Activated CD4-positive, alpha-beta memory T cell treated with anti-CD3 and anti-CD28 coated beads for 36 hours (primary cell): ENCODE measurements at regions not wholly inside any gene's neighbourhood (a gene's known extent, or its start where the extent isn't known, plus 50 kb on each side); places are given as distances from the start of the nearest gene placed in this dataset.

Experiments
- CTCF ChIA-PET: fragments of 350-600 bp; sonication (Branson Sonifier 250); formaldehyde crosslinking; loops from one replicate; lab custom pipeline; 2021; ENCODE audit warnings: antibody characterized with exemption, inconsistent platforms; lab: Charles Lee
- POLR2A ChIA-PET: fragments of 350-600 bp; sonication (Branson Sonifier 250); formaldehyde crosslinking; loops from one replicate; lab custom pipeline; 2021; ENCODE audit warnings: antibody characterized with exemption; lab: Charles Lee
- DNase-seq: peaks from one replicate; pipeline ENCODE4 v3.0.0-alpha.2; 2020
- H3K27ac Mint-ChIP-seq: one replicate; pipeline ENCODE4 v1.8.0; 2021; ENCODE audit warnings: mixed read lengths
- H3K27me3 Mint-ChIP-seq: one replicate; pipeline ENCODE4 v1.8.0; 2021; ENCODE audit warnings: mixed read lengths
- H3K36me3 Mint-ChIP-seq: one replicate; pipeline ENCODE4 v1.8.0; 2021; ENCODE audit warnings: mixed read lengths
- H3K4me1 Mint-ChIP-seq: one replicate; pipeline ENCODE4 v1.8.0; 2021; ENCODE audit warnings: low read depth, mixed read lengths
- H3K4me3 Mint-ChIP-seq: one replicate; pipeline ENCODE4 v1.8.0; 2021; ENCODE audit warnings: mild to moderate bottlenecking, mixed read lengths
- H3K9me3 Mint-ChIP-seq: one replicate; pipeline ENCODE4 v1.8.0; 2021; ENCODE audit warnings: mixed read lengths
- intact Hi-C: fragments of 100-400 bp; cut with micrococcal nuclease; formaldehyde crosslinking; loops from one replicate; pipeline ENCODE4 v1.15.1; 2023

GRCh38 chr2:153005071-153005730, 286.8 kb downstream of the ARL6IP6 start:
- no peaks in the 10 kb centered on the region for H3K4me1 Mint-ChIP-seq
- H3K27ac Mint-ChIP-seq, result no peak overlapping the region
- POLR2A ChIA-PET, result no interaction called here
- H3K9me3 Mint-ChIP-seq, result peaks cover 2% of the 10 kb centered on the region
- CTCF ChIA-PET, result no interaction called here
- no peak overlapping the region for H3K4me3 Mint-ChIP-seq
- intact Hi-C loops, result no loop called here
- no peak for DNase-seq
- H3K27me3 Mint-ChIP-seq, result no peaks in the 10 kb centered on the region
- no peaks in the 10 kb centered on the region for H3K36me3 Mint-ChIP-seq

- no peak overlapping the region for H3K27ac Mint-ChIP-seq
- no peak overlapping the region for H3K4me3 Mint-ChIP-seq
- no peaks in the 10 kb centered on the region for H3K36me3 Mint-ChIP-seq
- no peak for DNase-seq
- ChIA-PET POLR2A (no interaction called here), CTCF (no interaction called here)
- H3K27me3 Mint-ChIP-seq, result no peaks in the 10 kb centered on the region
- peaks cover 4% of the 10 kb centered on the region for H3K9me3 Mint-ChIP-seq
- H3K4me1 Mint-ChIP-seq, result no peaks in the 10 kb centered on the region
- intact Hi-C loops, result no loop called here
Measured at GRCh38 chr2:153004627-153005026, 286.2 kb downstream of the ARL6IP6 start.

GRCh38 chr2:152974146-152974545, 255.7 kb downstream of the ARL6IP6 start:
- Mint-ChIP-seq H3K27ac (no peak overlapping the region), H3K9me3 (peaks cover 14% of the 10 kb centered on the region), H3K36me3 (no peaks in the 10 kb centered on the region), H3K27me3 (no peaks in the 10 kb centered on the region), H3K4me1 (no peaks in the 10 kb centered on the region), H3K4me3 (no peak overlapping the region)
- DNase-seq, result no peak
- ChIA-PET POLR2A (no interaction called here), CTCF (no interaction called here)
- intact Hi-C loops, result no loop called here

GRCh38 chr2:152971685-152972084, 253.3 kb downstream of the ARL6IP6 start:
- Mint-ChIP-seq H3K27me3 (no peaks in the 10 kb centered on the region), H3K27ac (no peak overlapping the region)
- CTCF ChIA-PET, result no interaction called here

GRCh38 chr2:152962446-152962845, 244.0 kb downstream of the ARL6IP6 start:
- H3K36me3 Mint-ChIP-seq, result no peaks in the 10 kb centered on the region
- intact Hi-C loops, result no loop called here
- H3K4me3 Mint-ChIP-seq, result no peak overlapping the region
- H3K4me1 Mint-ChIP-seq, result no peaks in the 10 kb centered on the region
- DNase-seq, result no peak
- ChIA-PET POLR2A (no interaction called here), CTCF (no interaction called here)
- H3K27ac Mint-ChIP-seq, result no peak overlapping the region
- no peaks in the 10 kb centered on the region for H3K27me3 Mint-ChIP-seq
- no peaks in the 10 kb centered on the region for H3K9me3 Mint-ChIP-seq

More at GRCh38 chr2:152971685-152972084, 253.3 kb downstream of the ARL6IP6 start:
- POLR2A ChIA-PET, result no interaction called here
- H3K4me3 Mint-ChIP-seq, result no peak overlapping the region
- DNase-seq, result no peak
- H3K4me1 Mint-ChIP-seq, result no peaks in the 10 kb centered on the region
- H3K36me3 Mint-ChIP-seq, result no peaks in the 10 kb centered on the region
- peaks cover 14% of the 10 kb centered on the region for H3K9me3 Mint-ChIP-seq
- intact Hi-C loops, result no loop called here

GRCh38 chr2:152961351-152961750, 242.9 kb downstream of the ARL6IP6 start:
- Mint-ChIP-seq H3K27me3 (no peaks in the 10 kb centered on the region), H3K27ac (no peak overlapping the region), H3K36me3 (no peaks in the 10 kb centered on the region), H3K9me3 (no peaks in the 10 kb centered on the region), H3K4me3 (no peak overlapping the region), H3K4me1 (no peaks in the 10 kb centered on the region)
- ChIA-PET CTCF (no interaction called here), POLR2A (no interaction called here)
- DNase-seq, result no peak
- intact Hi-C loops, result no loop called here

- ChIA-PET POLR2A (no interaction called here), CTCF (no interaction called here)
- Mint-ChIP-seq H3K27ac (no peak overlapping the region), H3K4me3 (no peak overlapping the region), H3K4me1 (no peaks in the 10 kb centered on the region), H3K27me3 (no peaks in the 10 kb centered on the region), H3K36me3 (no peaks in the 10 kb centered on the region), H3K9me3 (no peaks in the 10 kb centered on the region)
- intact Hi-C loops, result no loop called here
- no peak for DNase-seq
Measured at GRCh38 chr2:152950126-152950525, 231.7 kb downstream of the ARL6IP6 start.

- no peaks in the 10 kb centered on the region for H3K36me3 Mint-ChIP-seq
- H3K9me3 Mint-ChIP-seq, result no peaks in the 10 kb centered on the region
- peaks cover 3% of the 10 kb centered on the region for H3K27me3 Mint-ChIP-seq
- no peak overlapping the region for H3K27ac Mint-ChIP-seq
- ChIA-PET POLR2A (no interaction called here), CTCF (interaction anchor here (1.2 kb wide), 1 partner anchor 18 kb away, joined by 4 read pairs; no protein-coding TSS in a partner anchor)
- intact Hi-C loops, result no loop called here
- DNase-seq, result no peak
- H3K4me1 Mint-ChIP-seq, result no peaks in the 10 kb centered on the region
- no peak overlapping the region for H3K4me3 Mint-ChIP-seq
Measured at GRCh38 chr2:152944099-152944498, 225.7 kb downstream of the ARL6IP6 start.

GRCh38 chr2:152942940-152943440, 224.6 kb downstream of the ARL6IP6 start:
- Mint-ChIP-seq H3K4me3 (no peak overlapping the region), H3K9me3 (peaks cover 5% of the 10 kb centered on the region), H3K27me3 (peaks cover 3% of the 10 kb centered on the region), H3K36me3 (no peaks in the 10 kb centered on the region), H3K4me1 (no peaks in the 10 kb centered on the region), H3K27ac (no peak overlapping the region)
- no peak for DNase-seq
- ChIA-PET POLR2A (no interaction called here), CTCF (interaction anchor here (0.6 kb wide), 1 partner anchor 17 kb away, joined by 3 read pairs; no protein-coding TSS in a partner anchor)
- intact Hi-C loops, result no loop called here

- intact Hi-C loops, result no loop called here
- no peaks in the 10 kb centered on the region for H3K36me3 Mint-ChIP-seq
- no peak overlapping the region for H3K4me3 Mint-ChIP-seq
- no peaks in the 10 kb centered on the region for H3K4me1 Mint-ChIP-seq
- peaks cover 2% of the 10 kb centered on the region for H3K27me3 Mint-ChIP-seq
- CTCF ChIA-PET, result no interaction called here
- DNase-seq, result no peak
- H3K9me3 Mint-ChIP-seq, result no peaks in the 10 kb centered on the region
- POLR2A ChIA-PET, result no interaction called here
- no peak overlapping the region for H3K27ac Mint-ChIP-seq
Measured at GRCh38 chr2:152930501-152930900, 212.1 kb downstream of the ARL6IP6 start.

- intact Hi-C loops, result loop anchor here (10.0 kb wide), 1 partner anchor 185 kb away; no protein-coding TSS in a partner anchor
- H3K9me3 Mint-ChIP-seq, result no peaks in the 10 kb centered on the region
- H3K27me3 Mint-ChIP-seq, result peaks cover 2% of the 10 kb centered on the region
- H3K4me3 Mint-ChIP-seq, result no peak overlapping the region
- ChIA-PET CTCF (no interaction called here), POLR2A (no interaction called here)
- no peak for DNase-seq
- H3K27ac Mint-ChIP-seq, result no peak overlapping the region
- no peaks in the 10 kb centered on the region for H3K36me3 Mint-ChIP-seq
- no peaks in the 10 kb centered on the region for H3K4me1 Mint-ChIP-seq
Measured at GRCh38 chr2:152929628-152930027, 211.2 kb downstream of the ARL6IP6 start.

- no peaks in the 10 kb centered on the region for H3K36me3 Mint-ChIP-seq
Measured at GRCh38 chr2:152925547-152926448, 207.4 kb downstream of the ARL6IP6 start.

More at GRCh38 chr2:152925547-152926448, 207.4 kb downstream of the ARL6IP6 start:
- intact Hi-C loops, result loop anchor here (1.0 to 10.0 kb wide), 3 partner anchors 181 to 594 kb away; partner anchors contain the start of gene RPRM
- Mint-ChIP-seq H3K9me3 (no peaks in the 10 kb centered on the region), H3K27me3 (peaks cover 2% of the 10 kb centered on the region), H3K4me3 (no peak overlapping the region), H3K27ac (no peak overlapping the region), H3K4me1 (no peaks in the 10 kb centered on the region)
- POLR2A ChIA-PET, result no interaction called here
- CTCF ChIA-PET, result interaction anchor here (0.6 to 1.5 kb wide), 10 partner anchors 10 to 595 kb away, joined by 3 to 7 read pairs (median 4); partner anchors contain the start of genes PRPF40A and RPRM
- DNase-seq, result peak; percentile 66
